ENCODE measurements at regions not wholly inside any gene's neighbourhood (a gene's known extent, or its start where the extent isn't known, plus 50 kb on each side); places are given as distances from the start of the nearest gene placed in this dataset.

DNA sequence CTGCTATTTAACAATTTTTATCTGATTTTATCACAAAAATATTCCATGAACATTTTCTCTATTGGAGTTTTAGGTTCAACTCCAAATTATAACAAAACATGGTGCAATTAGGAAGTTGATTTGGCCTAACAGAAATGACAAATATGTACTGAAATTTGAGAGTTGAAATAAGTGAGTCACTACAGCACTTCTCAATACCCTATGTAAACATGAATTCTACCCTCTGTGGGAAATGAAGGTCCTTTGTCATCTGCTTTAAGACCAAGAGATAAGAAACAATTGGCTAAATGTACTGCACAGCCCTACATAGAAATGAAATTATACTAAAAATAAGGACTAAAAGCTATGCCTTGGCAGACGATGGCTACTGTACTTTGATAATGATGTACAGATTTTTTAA lies 86.2 kb upstream of the BEND6 start:
- TF ChIP-seq, protein P1, sequence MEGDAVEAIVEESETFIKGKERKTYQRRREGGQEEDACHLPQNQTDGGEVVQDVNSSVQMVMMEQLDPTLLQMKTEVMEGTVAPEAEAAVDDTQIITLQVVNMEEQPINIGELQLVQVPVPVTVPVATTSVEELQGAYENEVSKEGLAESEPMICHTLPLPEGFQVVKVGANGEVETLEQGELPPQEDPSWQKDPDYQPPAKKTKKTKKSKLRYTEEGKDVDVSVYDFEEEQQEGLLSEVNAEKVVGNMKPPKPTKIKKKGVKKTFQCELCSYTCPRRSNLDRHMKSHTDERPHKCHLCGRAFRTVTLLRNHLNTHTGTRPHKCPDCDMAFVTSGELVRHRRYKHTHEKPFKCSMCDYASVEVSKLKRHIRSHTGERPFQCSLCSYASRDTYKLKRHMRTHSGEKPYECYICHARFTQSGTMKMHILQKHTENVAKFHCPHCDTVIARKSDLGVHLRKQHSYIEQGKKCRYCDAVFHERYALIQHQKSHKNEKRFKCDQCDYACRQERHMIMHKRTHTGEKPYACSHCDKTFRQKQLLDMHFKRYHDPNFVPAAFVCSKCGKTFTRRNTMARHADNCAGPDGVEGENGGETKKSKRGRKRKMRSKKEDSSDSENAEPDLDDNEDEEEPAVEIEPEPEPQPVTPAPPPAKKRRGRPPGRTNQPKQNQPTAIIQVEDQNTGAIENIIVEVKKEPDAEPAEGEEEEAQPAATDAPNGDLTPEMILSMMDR (IDR thresholded peaks at IDR 0.05 in 2 of 3, conservative IDR thresholded peaks at IDR 0.05 in 1 of 3; ENCODE audit: borderline replicate concordance in 1 of 3, insufficient read depth in 1 of 3, low read depth in 2 of 3, low read length in 2 of 3) = no peak
- TF ChIP-seq YY1 (IDR thresholded peaks at IDR 0.05; ENCODE audit: extremely low read depth, insufficient replicate concordance, low read depth, low read length) = no peak
- TF ChIP-seq ZBTB33 (IDR thresholded peaks at IDR 0.05; ENCODE audit: extremely low read depth, insufficient replicate concordance, low read length) = no peak
- TF ChIP-seq EGR1 (IDR thresholded peaks at IDR 0.05; ENCODE audit: low read depth) = no peak
- TF ChIP-seq ZFX (IDR thresholded peaks at IDR 0.05) = no peak
- TF ChIP-seq POLR2AphosphoS5 (IDR thresholded peaks at IDR 0.05; ENCODE audit: low read depth, low read length) = no peak
- no peak for TF ChIP-seq ZNF274 (IDR thresholded peaks at IDR 0.05; ENCODE audit: low read depth, low read length)
- TF ChIP-seq RAD21 (IDR thresholded peaks at IDR 0.05; ENCODE audit: low read depth) = no peak
- TF ChIP-seq POLR2A (IDR thresholded peaks at IDR 0.05; ENCODE audit: borderline replicate concordance, extremely low read depth, insufficient read depth, insufficient read length) = no peak
- no peak for TF ChIP-seq SIN3A (IDR thresholded peaks at IDR 0.05; ENCODE audit: low read depth)
